Activated CD8-positive, alpha-beta memory T cell treated with anti-CD3 and anti-CD28 coated beads, Interleukin-2, amount 10 ng/mL, durations not matched to agents 7 days and 5 days (primary cell): ENCODE measurements at regions not wholly inside any gene's neighbourhood (a gene's known extent, or its start where the extent isn't known, plus 50 kb on each side); places are given as distances from the start of the nearest gene placed in this dataset.

Experiments
- ATAC-seq: fragments of 150-1000 bp; cut with Tn5 transposase; one replicate; pipeline ENCODE4 v1.10.0; 2021; ENCODE audit warnings: moderate library complexity
- CTCF ChIA-PET: fragments of 350-600 bp; sonication (Branson Sonifier 250); formaldehyde crosslinking; loops from one replicate; lab custom pipeline; 2021; ENCODE audit warnings: antibody characterized with exemption; lab: Charles Lee
- DNase-seq: peaks from one replicate; pipeline ENCODE4 v3.0.0-alpha.2; 2020
- H3K27ac Mint-ChIP-seq: one replicate; pipeline ENCODE4 v1.8.0; 2021; ENCODE audit warnings: mild to moderate bottlenecking, mixed read lengths
- H3K27me3 Mint-ChIP-seq: one replicate; pipeline ENCODE4 v1.8.0; 2021; ENCODE audit warnings: mixed read lengths
- H3K36me3 Mint-ChIP-seq: one replicate; pipeline ENCODE4 v1.8.0; 2021; ENCODE audit warnings: mild to moderate bottlenecking, mixed read lengths
- H3K4me1 Mint-ChIP-seq: one replicate; pipeline ENCODE4 v1.8.0; 2021; ENCODE audit warnings: mixed read lengths
- H3K4me3 Mint-ChIP-seq: one replicate; pipeline ENCODE4 v1.8.0; 2021; ENCODE audit warnings: mild to moderate bottlenecking, moderate library complexity, mixed read lengths
- H3K9me3 Mint-ChIP-seq: one replicate; pipeline ENCODE4 v1.8.0; 2022; ENCODE audit warnings: low read depth, mixed read lengths

- H3K4me1 Mint-ChIP-seq = no peaks in the 10 kb centered on the region
- no peaks in the 10 kb centered on the region for H3K36me3 Mint-ChIP-seq
- no peak for DNase-seq
- no peak overlapping the region for H3K4me3 Mint-ChIP-seq
- peaks cover 4% of the 10 kb centered on the region for H3K27me3 Mint-ChIP-seq
- H3K9me3 Mint-ChIP-seq = no peaks in the 10 kb centered on the region
- CTCF ChIA-PET = no interaction called here
- ATAC-seq = no peak
- H3K27ac Mint-ChIP-seq = no peak overlapping the region
Measured at GRCh38 chr6:135779213-135779612, 72.3 kb upstream of the PDE7B start.

- Mint-ChIP-seq H3K27me3 (no peaks in the 10 kb centered on the region), H3K36me3 (no peaks in the 10 kb centered on the region), H3K4me3 (no peak overlapping the region), H3K4me1 (no peaks in the 10 kb centered on the region), H3K27ac (no peak overlapping the region), H3K9me3 (no peaks in the 10 kb centered on the region)
- ATAC-seq (no peak), DNase-seq (no peak)
- CTCF ChIA-PET = no interaction called here
Measured at GRCh38 chr6:135780326-135780725, 71.2 kb upstream of the PDE7B start.

DNA sequence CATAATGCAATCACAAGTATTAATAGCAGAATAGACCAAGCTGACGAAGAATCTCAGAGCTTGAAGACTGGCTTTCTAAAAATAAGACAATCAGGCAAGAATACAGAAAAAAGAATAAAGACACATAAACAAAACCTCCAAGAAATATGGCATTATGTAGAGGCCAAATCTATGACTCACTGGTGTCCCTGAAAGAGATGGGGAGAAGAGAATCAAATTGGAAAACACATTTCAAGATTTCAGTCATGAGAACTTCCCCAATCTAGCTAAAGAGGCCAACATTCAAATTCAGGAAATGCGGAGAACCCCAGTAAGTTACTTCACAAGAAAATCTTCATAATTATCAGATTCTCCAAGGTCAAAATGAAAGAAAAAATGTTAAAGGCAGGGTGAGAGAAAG is 69.0 kb upstream of the PDE7B start:
- CTCF ChIA-PET = no interaction called here
- no peaks in the 10 kb centered on the region for H3K9me3 Mint-ChIP-seq

DNA sequence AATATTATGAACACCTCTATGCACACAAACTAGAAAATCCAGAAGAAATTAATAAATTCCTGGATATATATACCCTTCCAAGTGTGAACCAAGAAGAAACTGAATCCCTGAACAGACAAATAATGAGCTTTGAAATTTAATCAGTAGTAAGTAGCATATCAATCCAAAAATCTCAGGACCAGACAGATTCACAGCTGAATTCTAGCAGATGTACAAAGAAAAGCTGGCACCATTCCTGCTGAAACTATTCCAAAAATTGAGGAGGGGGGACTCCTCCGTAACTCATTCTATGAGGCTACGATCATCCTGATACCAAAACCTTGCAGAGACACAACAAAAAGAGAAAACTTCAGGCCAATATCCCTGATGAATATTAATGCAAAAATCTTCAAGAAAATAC is 67.0 kb upstream of the PDE7B start:
- Mint-ChIP-seq H3K4me1 (no peaks in the 10 kb centered on the region), H3K4me3 (no peak overlapping the region), H3K36me3 (no peaks in the 10 kb centered on the region), H3K27me3 (peaks cover 2% of the 10 kb centered on the region), H3K9me3 (no peaks in the 10 kb centered on the region), H3K27ac (no peak overlapping the region)
- ATAC-seq (no peak), DNase-seq (no peak)
- CTCF ChIA-PET = interaction anchor here (1.0 kb wide), 1 partner anchor 126 kb away, joined by 3 read pairs; no protein-coding TSS in a partner anchor

More for the DNA sequence above, 69.0 kb upstream of the PDE7B start:
- Mint-ChIP-seq H3K36me3 (no peaks in the 10 kb centered on the region), H3K27me3 (no peaks in the 10 kb centered on the region), H3K4me3 (no peak overlapping the region), H3K4me1 (no peaks in the 10 kb centered on the region), H3K27ac (no peak overlapping the region)
- DNase-seq = no peak
- ATAC-seq = no peak

DNA sequence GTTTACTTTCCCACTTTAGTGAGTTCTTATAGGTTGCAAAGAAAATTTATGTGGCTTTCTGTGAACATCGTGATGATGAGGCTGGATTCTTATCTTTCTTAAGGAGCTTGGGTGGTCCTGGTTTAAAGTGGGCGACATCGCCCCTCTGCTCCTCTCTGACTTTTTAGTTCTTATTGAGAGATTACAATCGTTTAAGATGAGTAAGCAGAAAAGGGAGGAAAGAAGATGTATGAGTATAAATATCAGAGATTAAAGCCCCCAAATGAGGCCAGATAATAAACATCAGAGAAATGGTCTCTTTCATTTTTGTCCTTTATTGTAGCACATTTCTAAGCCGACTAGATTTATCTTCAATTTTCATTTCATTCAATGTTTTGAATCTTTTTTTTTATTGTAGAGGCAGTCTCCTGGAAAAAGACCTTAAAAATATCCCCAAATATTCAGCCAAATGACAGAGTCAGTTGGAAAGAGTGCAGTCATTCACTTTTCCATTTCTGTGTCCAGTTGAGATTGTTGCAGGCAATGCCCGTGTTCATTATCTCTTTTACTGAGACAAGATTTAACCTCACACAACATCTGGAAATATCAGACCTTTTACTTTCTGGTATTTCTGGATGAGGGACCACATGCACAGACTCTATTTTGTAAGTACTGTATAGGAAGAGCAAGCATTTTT is 62.0 kb upstream of the PDE7B start:
- DNase-seq = no peak
- no peaks in the 10 kb centered on the region for H3K36me3 Mint-ChIP-seq
- ATAC-seq = no peak
- H3K4me3 Mint-ChIP-seq = no peak overlapping the region
- H3K4me1 Mint-ChIP-seq = no peaks in the 10 kb centered on the region
- H3K27me3 Mint-ChIP-seq = peaks cover 5% of the 10 kb centered on the region
- no peak overlapping the region for H3K27ac Mint-ChIP-seq
- CTCF ChIA-PET = interaction anchor here (0.7 kb wide), 1 partner anchor 40 kb away, joined by 3 read pairs; no protein-coding TSS in a partner anchor
- H3K9me3 Mint-ChIP-seq = no peaks in the 10 kb centered on the region

DNA sequence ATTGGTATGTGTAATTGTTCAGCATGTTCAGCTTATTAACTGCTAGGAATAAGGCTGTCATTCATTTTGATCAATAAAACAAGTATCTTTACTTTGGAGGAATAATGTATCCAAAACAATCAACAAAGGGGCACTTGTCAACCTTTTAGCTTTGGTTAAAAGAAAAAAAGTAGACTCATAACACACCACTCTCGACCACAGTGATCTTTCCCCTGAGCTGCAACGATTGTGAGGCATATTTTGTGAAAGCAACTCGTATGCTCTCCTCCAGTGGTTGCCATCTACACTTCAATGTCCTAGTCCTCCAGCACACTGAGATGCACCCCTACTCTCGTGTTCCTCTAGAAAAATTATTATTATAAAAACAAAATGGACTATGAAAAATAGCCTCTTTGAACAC is 60.1 kb upstream of the PDE7B start:
- no peak for DNase-seq
- no peaks in the 10 kb centered on the region for H3K9me3 Mint-ChIP-seq
- ATAC-seq = no peak
- H3K27me3 Mint-ChIP-seq = peaks cover 5% of the 10 kb centered on the region
- H3K4me3 Mint-ChIP-seq = no peak overlapping the region
- H3K36me3 Mint-ChIP-seq = no peaks in the 10 kb centered on the region
- CTCF ChIA-PET = interaction anchor here (1.4 kb wide), 1 partner anchor 118 kb away, joined by 3 read pairs; no protein-coding TSS in a partner anchor
- no peaks in the 10 kb centered on the region for H3K4me1 Mint-ChIP-seq
- H3K27ac Mint-ChIP-seq = no peak overlapping the region

DNA sequence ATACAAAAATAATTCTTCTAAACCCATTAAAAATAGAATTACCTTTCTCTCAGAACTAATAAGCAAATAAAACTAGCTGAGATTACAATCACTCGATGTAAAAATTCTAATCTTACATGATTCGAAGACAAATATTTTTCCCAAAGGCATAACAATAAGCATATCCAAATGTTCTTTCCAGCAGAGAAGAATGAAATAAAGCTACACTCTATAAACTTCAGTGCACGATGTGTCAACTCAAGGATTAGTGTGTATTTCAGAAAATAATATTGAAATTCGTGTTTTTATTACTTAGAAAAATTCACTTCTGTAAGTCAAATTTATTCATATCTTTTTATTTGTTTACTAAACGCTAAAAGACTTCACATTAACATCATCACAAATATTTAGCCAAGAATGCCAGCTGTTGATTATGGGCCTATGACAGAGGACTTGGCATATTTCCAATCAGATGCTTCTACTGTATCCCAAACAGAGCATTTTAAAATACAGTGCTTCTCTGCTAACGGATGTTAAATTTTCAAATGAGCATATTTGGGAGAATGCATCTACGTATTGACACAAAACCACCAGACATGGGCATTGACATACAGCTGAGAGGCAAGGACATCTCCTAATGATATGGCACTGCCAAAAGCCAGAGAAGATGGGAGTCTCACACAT is 54.7 kb upstream of the PDE7B start:
- Mint-ChIP-seq H3K27ac (no peak overlapping the region), H3K4me3 (no peak overlapping the region), H3K9me3 (no peaks in the 10 kb centered on the region), H3K27me3 (no peaks in the 10 kb centered on the region), H3K36me3 (no peaks in the 10 kb centered on the region), H3K4me1 (no peaks in the 10 kb centered on the region)
- no peak for DNase-seq
- CTCF ChIA-PET = no interaction called here
- no peak for ATAC-seq

GRCh38 chr6:135797361-135797760 is 54.1 kb upstream of the PDE7B start:
- CTCF ChIA-PET = interaction anchor here (1.6 kb wide), 1 partner anchor 10 kb away, joined by 4 read pairs; no protein-coding TSS in a partner anchor
- H3K4me1 Mint-ChIP-seq = no peaks in the 10 kb centered on the region

DNA sequence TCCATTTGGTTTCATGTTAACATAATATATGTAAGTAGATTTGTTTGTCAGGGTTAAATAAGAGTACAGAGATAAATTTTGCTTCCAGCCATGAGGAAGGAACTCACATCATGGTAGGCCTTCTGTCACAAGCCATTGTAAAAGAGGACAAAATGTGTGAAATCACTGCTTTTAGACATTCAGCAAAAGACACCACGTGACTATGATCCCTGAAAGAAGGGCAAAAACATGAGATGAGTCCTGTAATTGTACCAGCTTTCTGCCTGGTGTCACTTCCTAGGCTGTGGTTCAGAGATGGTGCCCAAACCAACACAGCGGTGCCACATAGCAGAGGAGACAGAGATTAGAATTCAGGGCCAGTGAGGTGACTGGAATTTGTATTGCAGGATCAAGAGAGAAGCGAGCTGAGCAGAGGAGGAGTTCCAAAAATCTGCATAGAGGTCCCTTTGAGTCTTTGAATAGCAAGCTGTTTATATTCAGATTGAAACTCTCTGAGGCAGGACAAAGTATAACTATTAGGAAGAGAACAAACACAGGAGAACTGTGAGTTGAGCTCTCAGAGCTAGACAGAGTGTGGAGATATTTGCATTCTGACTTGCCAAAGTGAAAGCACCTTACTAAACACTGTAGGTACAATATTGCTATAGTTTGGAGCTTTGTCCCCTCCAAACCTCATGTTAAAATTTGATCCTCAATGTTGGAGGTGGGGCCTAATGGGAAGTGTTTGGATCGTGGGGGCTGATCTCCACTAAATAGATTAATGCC is 52.6 kb upstream of the PDE7B start:
- ATAC-seq (no peak), DNase-seq (no peak)
- Mint-ChIP-seq H3K27ac (no peak overlapping the region), H3K4me3 (no peak overlapping the region), H3K36me3 (no peaks in the 10 kb centered on the region), H3K9me3 (no peaks in the 10 kb centered on the region), H3K27me3 (no peaks in the 10 kb centered on the region), H3K4me1 (no peaks in the 10 kb centered on the region)
- CTCF ChIA-PET = interaction anchor here (1.6 kb wide), 1 partner anchor 8 kb away, joined by 4 read pairs; no protein-coding TSS in a partner anchor

More at GRCh38 chr6:135797361-135797760, 54.1 kb upstream of the PDE7B start:
- no peaks in the 10 kb centered on the region for H3K27me3 Mint-ChIP-seq
- ATAC-seq (no peak), DNase-seq (no peak)
- no peaks in the 10 kb centered on the region for H3K36me3 Mint-ChIP-seq
- H3K4me3 Mint-ChIP-seq = no peak overlapping the region
- no peaks in the 10 kb centered on the region for H3K9me3 Mint-ChIP-seq
- H3K27ac Mint-ChIP-seq = no peak overlapping the region
